Middle frontal gyrus (tissue), 1 donor: ENCODE measurements at regions not wholly inside any gene's neighbourhood (a gene's known extent, or its start where the extent isn't known, plus 50 kb on each side); places are given as distances from the start of the nearest gene placed in this dataset.
"Not testable (repeated sequence)": the region's sequence is repeated elsewhere in the genome, so short reads cannot be mapped to it uniquely, and the experiment has no call there.

Experiments
- DNase-seq: peaks from one replicate; pipeline ENCODE4 v3.0.0-alpha.2; 2015; ENCODE audit warnings: low spot score; ENCODE audit errors: extremely low spot score

GRCh38 chr5:94027145-94027544 is 285.7 kb upstream of the POU5F2 start:
- no peak for DNase-seq

- no peak for DNase-seq
Observed at GRCh38 chr5:94025788-94026473, 284.5 kb upstream of the POU5F2 start.

DNA sequence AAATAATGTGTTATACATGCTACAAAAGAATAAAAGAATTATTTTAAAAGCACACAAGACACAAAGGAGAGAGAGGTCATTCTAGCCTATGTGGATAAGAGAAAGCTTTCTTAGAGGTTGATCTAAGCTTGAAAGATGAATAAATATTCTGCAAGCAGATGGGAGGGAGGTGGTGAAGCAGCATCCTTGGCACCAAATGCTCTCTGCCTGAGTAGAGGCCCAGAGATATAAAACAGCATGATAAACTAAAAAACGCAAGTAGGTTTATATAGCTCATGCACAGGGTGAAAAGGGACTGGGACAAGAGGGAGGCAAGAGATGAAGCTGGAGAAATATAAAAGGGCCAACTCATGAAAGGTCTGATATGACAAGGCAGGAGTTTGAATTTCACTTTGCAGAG is 283.2 kb upstream of the POU5F2 start:
- no peak for DNase-seq

DNA sequence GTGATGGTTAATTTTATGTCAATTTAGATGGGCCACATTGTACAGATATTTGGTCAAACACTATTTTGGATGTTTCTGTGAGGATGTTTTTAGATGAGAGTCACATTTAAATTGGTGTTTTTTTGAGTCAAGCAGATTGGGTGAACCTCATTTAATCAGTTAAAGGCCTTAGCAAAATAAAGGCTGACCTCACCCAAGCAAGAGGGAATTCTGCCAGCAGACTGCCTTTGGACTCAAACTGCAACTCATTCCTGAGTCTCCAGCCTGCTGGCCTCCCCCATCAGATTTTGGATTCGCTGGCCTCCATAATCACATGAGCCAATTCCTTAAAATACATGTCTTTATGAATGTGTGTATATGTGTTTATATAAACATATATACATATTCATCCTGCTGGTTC is 282.7 kb upstream of the POU5F2 start:
- DNase-seq = no peak

DNA sequence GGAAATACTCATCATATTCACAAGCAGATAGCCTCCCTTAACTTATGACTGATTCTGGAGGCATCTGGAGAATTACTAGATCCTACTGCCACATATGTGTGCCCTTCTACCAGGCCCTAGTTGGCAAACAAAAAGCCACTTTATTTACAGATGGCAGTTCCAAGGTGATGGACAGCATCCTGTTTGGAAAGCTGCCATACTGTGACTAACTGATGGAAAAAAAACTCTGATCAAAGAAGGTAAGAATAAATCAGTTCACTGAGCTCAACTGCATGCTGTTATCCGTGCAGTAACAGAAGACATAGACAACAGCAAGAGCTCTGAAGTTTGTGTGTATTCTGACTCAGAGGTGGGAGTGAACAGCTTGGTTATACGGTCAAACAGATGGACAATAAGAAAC is 279.8 kb upstream of the POU5F2 start:
- DNase-seq = no peak

DNA sequence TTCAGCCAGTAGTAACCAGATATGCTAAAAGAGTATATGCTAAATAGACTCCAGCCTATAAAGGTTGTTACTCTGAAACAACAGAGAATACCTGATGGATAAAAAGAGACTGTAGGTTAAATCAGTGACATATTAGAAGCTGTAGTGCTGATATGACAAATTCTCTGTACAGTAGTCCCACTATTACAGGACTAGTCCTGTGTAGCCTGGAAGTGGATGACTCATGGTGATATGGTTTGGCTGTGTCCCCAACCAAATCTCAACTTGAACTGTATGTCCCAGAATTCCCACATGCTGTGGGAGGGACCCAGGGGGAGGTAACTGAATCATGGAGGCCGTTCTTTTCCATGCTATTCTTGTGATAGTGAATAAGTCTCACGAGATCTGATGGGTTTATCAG is 276.2 kb upstream of the POU5F2 start:
- DNase-seq = no peak

GRCh38 chr5:94010814-94011213 is 269.4 kb upstream of the POU5F2 start:
- no peak for DNase-seq

- DNase-seq = no peak
Observed at GRCh38 chr5:94009161-94009560, 267.8 kb upstream of the POU5F2 start.

DNA sequence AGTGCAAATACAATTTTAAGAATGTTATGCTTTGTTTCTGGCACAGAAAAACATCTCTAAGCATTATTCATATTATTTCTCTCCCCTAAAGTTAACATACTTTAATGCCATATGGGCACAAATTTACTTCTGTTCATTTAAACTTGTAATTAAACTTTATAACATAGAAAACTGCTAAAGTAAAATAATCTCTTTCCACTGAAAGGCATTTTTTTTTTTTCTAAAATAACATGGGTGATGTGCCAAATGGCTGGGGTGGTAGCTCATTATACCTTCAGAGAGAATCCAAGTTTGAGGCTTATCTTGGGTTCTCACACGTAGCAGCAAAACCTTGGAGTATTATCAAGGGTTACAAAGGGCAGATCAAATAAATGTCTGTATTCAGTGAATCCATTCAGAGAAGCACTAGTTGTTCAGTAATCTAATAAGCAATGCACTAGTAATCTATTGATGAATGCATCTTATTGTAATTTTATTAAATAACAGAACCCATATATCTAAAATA is 257.6 kb upstream of the POU5F2 start:
- no peak for DNase-seq

DNA sequence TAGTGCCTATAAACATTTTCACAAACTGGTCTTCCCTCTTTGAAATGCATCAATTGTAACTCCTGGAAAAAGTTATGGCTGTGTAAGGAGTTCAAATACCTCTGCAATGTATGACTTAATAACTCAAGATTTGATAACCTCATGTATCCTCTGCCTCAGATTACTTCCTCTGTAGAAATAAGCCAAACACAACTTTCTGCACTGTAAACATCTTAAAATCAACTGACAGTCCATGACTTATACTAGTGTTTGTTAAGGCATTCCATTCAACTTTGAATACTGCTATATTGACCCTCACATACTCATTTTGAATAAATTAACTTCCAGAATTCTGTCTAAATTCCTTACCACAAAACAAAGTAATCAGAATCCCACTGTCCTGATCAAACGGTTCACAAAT is 256.2 kb upstream of the POU5F2 start:
- DNase-seq = no peak

GRCh38 chr5:93995126-93995621 is 253.8 kb upstream of the POU5F2 start:
- no peak for DNase-seq

GRCh38 chr5:93993161-93993560 is 251.8 kb upstream of the POU5F2 start:
- DNase-seq = no peak

DNA sequence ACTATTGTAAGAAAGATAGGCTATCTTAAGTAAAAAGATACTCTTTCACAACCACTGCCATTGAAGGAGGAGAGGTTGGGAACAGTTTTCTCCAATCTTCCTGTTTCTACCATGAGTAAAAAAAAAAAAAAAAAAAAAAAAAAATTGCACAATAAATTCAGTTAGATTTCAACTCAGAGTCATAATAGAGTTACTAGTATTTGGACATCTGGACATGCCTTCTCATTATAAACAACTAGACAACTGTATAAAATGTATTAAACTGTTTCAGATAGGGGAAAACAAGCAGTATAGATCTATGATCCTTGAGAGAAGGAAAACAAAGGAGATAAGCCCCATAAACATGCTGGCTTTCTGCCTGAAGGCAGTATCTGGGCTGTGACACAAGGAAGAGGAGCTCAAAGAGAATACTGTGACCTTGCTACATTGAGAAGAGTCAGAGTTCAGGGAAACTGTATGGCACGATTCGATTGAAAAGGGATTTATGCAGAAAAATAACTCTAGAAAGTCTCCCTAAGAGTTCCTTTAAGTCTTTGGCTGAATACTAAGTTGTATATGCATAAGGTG is 249.2 kb upstream of the POU5F2 start:
- no peak for DNase-seq

GRCh38 chr5:93985940-93986570 is 244.7 kb upstream of the POU5F2 start:
- not testable (repeated sequence) for DNase-seq

DNA sequence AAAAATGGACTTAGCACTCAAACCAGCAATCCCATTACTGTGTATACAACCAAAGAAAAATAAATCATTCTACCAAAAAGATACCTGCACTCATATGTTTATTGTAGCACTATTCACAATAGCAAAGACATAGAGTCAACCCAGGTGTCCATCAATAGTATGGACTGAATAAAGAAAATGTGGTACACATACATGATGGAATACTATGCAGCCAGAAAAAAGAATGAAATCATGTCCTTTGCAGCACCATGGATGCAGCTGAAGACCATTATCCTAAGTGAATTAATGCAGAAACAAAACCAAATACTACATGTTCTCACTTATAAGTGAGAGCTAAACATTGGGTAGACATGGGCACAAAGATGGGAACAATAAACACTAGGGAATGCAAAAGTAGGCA is 236.8 kb upstream of the POU5F2 start:
- DNase-seq = no peak

- DNase-seq = no peak
Observed at GRCh38 chr5:93967923-93968322, 226.5 kb upstream of the POU5F2 start.

DNA sequence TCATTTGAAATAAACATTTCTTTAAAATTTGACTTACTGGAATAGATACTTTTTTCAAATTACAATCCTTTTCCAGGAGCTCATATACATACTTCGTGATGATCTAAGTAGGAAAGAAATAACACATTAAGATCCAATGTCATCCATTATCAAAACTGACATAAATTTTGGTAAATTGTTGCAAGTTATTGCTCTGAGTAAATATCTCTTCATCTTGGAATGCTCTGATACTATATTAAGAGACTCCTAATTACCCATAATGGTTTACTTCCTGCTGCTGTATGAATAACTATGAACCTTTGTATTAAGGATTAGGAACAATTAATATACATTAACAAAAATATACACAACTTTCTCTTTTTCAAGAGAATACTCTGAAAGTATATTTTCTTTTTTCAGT is 223.0 kb upstream of the POU5F2 start:
- no peak for DNase-seq

DNA sequence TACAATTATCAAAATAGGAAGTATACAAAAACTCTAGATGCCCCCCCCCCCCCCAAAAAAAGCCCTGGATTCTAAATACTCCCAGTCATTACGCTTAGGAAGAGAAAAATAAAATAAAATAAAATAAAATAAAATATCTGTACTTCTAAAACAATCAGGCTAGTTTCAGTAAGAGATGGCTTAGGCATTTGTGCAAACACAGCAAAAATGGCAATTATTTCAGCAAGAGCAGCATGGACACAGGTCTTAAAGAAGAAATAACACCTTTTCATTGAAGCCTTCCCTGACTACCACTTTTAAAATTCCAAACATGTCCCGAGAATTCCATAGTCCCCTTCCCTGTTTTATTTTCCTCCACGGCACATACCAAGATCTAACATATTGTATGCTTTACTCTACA is 218.6 kb upstream of the POU5F2 start:
- DNase-seq = no peak

DNA sequence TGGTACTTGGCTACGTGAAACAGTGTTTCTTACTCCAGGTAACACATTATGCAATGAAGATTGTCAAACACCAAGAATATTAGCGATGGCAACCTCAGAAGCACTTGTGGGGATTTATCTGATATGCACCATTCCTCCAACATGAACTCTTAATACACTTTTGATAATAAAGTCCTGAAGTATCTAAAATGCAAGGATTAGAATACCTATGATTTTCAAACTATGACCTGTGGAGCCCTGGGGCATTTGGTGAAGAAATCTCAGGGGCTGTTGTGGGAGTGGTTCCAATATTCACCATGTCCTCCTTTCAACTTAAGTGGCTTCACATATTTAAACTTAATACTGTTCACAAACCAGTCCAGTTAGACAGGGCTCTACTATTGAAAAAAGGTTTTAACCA is 214.6 kb upstream of the POU5F2 start:
- no peak for DNase-seq

DNA sequence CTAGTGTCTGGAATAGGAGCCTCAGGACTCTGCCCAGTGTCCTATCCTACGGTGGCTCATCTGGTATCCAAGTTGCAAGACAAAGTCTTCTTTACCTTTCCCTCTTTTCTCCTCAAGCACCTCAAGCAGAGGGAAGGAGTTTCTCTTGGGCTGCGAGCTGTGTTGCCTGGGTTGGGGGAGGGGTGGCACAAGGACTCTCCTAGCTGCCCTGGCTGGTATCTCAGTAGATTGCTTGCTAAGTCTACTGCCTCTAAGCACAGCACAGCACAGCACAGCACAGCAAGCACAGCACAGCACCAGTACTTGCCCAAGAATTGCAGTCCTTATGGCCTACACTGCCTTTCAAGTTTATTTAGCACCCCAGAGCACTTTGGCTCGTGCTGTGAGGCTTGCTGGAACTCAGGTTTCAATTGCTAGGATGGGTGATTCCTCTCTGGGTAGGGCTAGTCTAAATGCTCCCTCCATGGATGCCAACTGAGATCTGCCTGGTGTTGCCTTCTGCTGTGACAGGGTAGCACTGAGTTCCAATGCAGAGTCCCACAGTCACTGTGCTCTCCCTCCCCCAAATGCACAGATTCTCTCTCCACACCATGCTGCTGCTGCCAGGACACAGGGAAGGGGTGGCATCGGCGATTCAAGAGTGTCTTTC is 213.1 kb upstream of the POU5F2 start:
- DNase-seq = no peak

DNA sequence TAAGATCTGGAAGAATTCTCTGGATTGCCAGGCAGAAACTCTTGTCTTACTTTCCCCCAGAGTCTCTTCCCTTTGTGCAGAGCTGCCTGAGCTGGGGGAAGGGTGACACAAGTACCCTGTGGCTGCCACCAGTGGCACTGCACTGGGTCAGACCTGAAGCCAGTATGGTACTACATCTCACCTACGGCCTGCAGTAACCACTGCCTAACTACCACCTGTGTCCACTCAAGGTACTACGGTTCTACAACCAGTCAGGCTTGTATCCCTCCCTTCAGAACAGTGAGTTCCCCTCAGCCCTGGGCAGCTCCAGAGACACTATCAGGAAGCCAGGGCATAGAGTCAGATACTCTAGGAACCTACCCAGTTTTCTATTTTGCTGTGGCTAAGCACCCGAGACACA is 212.0 kb upstream of the POU5F2 start:
- DNase-seq = no peak

DNA sequence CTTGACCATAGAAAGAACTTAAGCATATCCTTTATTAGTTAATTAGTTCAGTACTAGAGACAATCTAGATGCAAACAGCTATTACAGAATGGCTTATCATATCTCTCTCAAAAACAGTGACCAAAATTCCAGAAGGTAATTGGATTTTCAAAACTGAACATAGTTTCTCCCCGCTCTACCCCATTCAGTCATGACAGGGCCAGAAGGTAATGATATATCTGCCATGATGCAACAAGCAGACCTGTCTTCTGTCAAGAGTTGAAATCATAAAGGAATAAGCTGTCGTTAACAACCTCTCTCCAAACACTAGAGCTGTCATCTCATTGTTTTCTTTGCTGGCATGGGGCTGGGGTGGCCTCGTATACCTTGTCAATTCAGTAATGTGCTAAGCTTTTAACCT is 200.5 kb upstream of the POU5F2 start:
- no peak for DNase-seq
